WERI-Rb-1 (cell line): ENCODE measurements at regions not wholly inside any gene's neighbourhood (a gene's known extent, or its start where the extent isn't known, plus 50 kb on each side); places are given as distances from the start of the nearest gene placed in this dataset.

Experiments
- DNase-seq: peaks from one replicate; pipeline ENCODE4 v3.0.0-alpha.2; 2020
- H3K27ac ChIP-seq: fragments of 250-450 bp; sonication (Bioruptor Pico); 2 replicates; pipeline ENCODE4 v1.5.1; 2020; ENCODE audit warnings: mild to moderate bottlenecking, moderate library complexity
- H3K27me3 ChIP-seq: fragments of 250-450 bp; sonication (Bioruptor Pico); 2 replicates; pipeline ENCODE4 v1.5.1; 2021; ENCODE audit warnings: mild to moderate bottlenecking, low read depth, moderate library complexity; ENCODE audit not compliant: insufficient read depth, severe bottlenecking
- H3K36me3 ChIP-seq: fragments of 250-450 bp; sonication (Bioruptor Pico); 2 replicates; pipeline ENCODE4 v1.5.1; 2020; ENCODE audit warnings: mild to moderate bottlenecking, moderate library complexity
- H3K4me3 ChIP-seq: 2 replicates; pipeline ENCODE4 v1.5.1; 2011; ENCODE audit warnings: low read depth, mild to moderate bottlenecking, control low read depth, low read length
- H3K9me3 ChIP-seq: fragments of 250-450 bp; sonication (Bioruptor Pico); 2 replicates; pipeline ENCODE4 v1.5.1; 2021; ENCODE audit warnings: mild to moderate bottlenecking, moderate library complexity; ENCODE audit not compliant: severe bottlenecking
- TF ChIP-seq, protein P1 (sequence below): IDR thresholded peaks from 2 replicates; pipeline ENCODE4 v1.5.1; 2011; ENCODE audit warnings: low read depth, mild to moderate bottlenecking, control low read depth, inconsistent platforms, low read length

- TF ChIP-seq, protein P1, sequence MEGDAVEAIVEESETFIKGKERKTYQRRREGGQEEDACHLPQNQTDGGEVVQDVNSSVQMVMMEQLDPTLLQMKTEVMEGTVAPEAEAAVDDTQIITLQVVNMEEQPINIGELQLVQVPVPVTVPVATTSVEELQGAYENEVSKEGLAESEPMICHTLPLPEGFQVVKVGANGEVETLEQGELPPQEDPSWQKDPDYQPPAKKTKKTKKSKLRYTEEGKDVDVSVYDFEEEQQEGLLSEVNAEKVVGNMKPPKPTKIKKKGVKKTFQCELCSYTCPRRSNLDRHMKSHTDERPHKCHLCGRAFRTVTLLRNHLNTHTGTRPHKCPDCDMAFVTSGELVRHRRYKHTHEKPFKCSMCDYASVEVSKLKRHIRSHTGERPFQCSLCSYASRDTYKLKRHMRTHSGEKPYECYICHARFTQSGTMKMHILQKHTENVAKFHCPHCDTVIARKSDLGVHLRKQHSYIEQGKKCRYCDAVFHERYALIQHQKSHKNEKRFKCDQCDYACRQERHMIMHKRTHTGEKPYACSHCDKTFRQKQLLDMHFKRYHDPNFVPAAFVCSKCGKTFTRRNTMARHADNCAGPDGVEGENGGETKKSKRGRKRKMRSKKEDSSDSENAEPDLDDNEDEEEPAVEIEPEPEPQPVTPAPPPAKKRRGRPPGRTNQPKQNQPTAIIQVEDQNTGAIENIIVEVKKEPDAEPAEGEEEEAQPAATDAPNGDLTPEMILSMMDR: no peak
- H3K4me3 ChIP-seq: no peak overlapping the region
- DNase-seq: no peak
- H3K27me3 ChIP-seq: no peaks in the 10 kb centered on the region
- no peaks in the 10 kb centered on the region for H3K36me3 ChIP-seq
- H3K27ac ChIP-seq: no peak overlapping the region
- H3K9me3 ChIP-seq: no peaks in the 10 kb centered on the region
These were observed 793.4 kb downstream of the SLC4A3 start for GRCh38 chr2:220420820-220421219.

DNA sequence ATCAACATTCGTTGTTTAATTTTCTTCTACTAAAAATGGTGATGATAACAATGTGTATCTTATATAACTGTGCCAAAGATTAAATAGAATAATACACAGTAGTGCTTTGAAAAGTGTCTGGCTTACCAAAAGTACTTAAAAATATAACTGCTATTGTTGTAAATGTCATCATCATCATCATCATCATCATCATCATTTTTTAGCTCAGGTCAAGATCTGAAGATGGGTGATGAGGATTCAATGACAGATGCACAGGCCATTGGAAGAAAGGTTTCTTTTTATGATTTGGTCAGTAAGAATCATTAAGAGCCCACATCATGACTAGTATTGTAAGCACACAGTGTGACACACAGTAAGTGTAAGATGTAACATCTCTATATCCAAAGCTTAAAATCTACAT, 795.2 kb downstream of the SLC4A3 start:
- no peaks in the 10 kb centered on the region for H3K27me3 ChIP-seq
- H3K4me3 ChIP-seq: no peak overlapping the region
- DNase-seq: no peak
- TF ChIP-seq, protein P1: no peak
- H3K27ac ChIP-seq: no peak overlapping the region
- H3K36me3 ChIP-seq: no peaks in the 10 kb centered on the region
- no peaks in the 10 kb centered on the region for H3K9me3 ChIP-seq

DNA sequence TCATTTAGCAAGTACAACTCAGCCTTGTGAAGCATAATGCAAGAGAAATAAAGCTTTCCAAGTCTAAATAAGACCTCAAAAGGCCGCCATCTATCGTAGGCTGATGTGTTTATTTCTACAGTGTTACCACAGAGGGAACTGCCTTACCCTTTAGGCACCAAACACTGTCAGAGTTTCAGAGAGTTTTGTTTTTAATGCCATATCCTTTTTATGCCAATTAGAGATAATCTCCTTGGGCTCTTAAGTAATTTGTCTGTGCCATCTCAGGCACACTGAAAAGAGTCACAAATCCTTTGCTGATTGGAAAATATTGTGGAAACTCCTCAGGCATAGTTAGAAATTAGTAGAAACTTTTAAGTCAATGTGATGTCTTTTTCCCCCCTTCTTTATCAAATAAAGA, 797.1 kb downstream of the SLC4A3 start:
- TF ChIP-seq, protein P1: no peak
- no peaks in the 10 kb centered on the region for H3K36me3 ChIP-seq
- no peak overlapping the region for H3K27ac ChIP-seq
- DNase-seq: no peak
- no peaks in the 10 kb centered on the region for H3K27me3 ChIP-seq
- H3K9me3 ChIP-seq: no peaks in the 10 kb centered on the region
- no peak overlapping the region for H3K4me3 ChIP-seq

DNA sequence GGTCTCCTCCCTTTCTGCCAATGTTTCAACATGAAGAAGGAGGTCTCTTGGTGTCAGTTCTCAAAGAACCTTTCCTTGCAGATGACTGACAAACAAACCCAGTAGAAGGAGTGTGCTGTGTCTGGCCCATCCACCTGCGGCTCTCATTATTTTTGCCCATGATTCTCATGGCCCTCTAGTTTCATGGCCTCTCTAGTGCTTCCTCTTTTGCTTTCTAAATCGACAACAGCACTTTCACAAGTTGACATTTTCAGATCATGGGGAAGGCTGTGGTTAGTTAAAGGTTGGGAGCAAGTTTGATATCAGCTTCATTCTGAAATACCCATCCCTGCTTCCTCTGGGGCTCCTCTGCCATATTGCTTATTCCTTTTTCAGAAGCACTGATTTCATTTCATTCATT, 805.2 kb downstream of the SLC4A3 start:
- Histone ChIP-seq H3K9me3 (no peaks in the 10 kb centered on the region), H3K27ac (no peak overlapping the region)

DNA sequence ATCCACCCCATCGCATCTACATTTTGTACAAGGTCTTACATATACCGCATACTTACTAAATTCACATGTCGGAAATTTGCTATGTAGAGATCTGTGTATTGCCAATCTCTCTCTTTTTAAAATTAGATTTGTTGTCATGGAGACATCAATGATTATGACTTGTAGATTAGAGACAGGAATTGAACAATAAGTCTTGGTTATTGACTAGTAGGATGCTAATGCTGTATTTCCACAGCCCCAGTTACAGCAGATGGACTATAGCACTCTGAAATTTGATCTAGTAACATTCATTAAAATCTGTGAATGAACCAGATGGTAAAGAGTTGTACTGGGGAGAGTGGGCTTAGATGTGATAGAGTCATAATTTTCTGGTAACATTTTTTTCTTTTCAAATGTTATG, 805.7 kb downstream of the SLC4A3 start:
- TF ChIP-seq, protein P1: no peak
- Histone ChIP-seq H3K9me3 (no peaks in the 10 kb centered on the region), H3K36me3 (no peaks in the 10 kb centered on the region), H3K27me3 (no peaks in the 10 kb centered on the region), H3K27ac (no peak overlapping the region), H3K4me3 (no peak overlapping the region)
- no peak for DNase-seq

More for the DNA sequence above, 805.2 kb downstream of the SLC4A3 start:
- TF ChIP-seq, protein P1: no peak
- no peaks in the 10 kb centered on the region for H3K27me3 ChIP-seq
- no peak overlapping the region for H3K4me3 ChIP-seq
- no peaks in the 10 kb centered on the region for H3K36me3 ChIP-seq
- DNase-seq: no peak

- TF ChIP-seq, protein P1: no peak
- DNase-seq: no peak
These were observed 807.0 kb downstream of the SLC4A3 start for GRCh38 chr2:220434385-220434784.

More at GRCh38 chr2:220434385-220434784, 807.0 kb downstream of the SLC4A3 start:
- Histone ChIP-seq H3K4me3 (no peak overlapping the region), H3K36me3 (no peaks in the 10 kb centered on the region), H3K27me3 (no peaks in the 10 kb centered on the region), H3K9me3 (no peaks in the 10 kb centered on the region), H3K27ac (no peak overlapping the region)
